K562 (cell line): ENCODE measurements at regions not wholly inside any gene's neighbourhood (a gene's known extent, or its start where the extent isn't known, plus 50 kb on each side); places are given as distances from the start of the nearest gene placed in this dataset.

Experiments used
- ATAC-seq: fragments of 200-7000 bp; cut with Tn5 transposase; 3 replicates; pipeline ENCODE4 v1.9.1; 2020; ENCODE audit warnings: moderate library complexity
- BruUV-seq: library from RNA; stranded (reverse); fragments of 400-500 nt; replicated peaks from 2 replicates; lab custom pipeline; 2021; lab: Mats Ljungman, UMichigan
- CTCF ChIA-PET: fragments of 300-600 bp; formaldehyde crosslinking; extraction: SDS; loops from one replicate; lab custom pipeline; 2021; ENCODE audit warnings: low intra/inter-chr PET ratio; lab: Yijun Ruan, JAX
- POLR2A ChIA-PET: fragments of 300-600, 350-650 bp; sonication (Branson Sonifier 250); formaldehyde crosslinking; extraction: SDS; loops from one replicate; lab custom pipeline; 2021; ENCODE audit warnings: antibody characterized with exemption, inconsistent platforms; lab: Yijun Ruan, JAX
- DNase-seq, 4 experiments: peaks; one replicate each; pipeline versions ENCODE4 v3.0.0 to v3.0.0-alpha.2; 2011 to 2018; ENCODE audit warnings: low spot score in 3 of 4, mixed read lengths in 3 of 4; ENCODE audit errors: extremely low read depth in 1 of 4
- FAIRE-seq: peaks from 2 replicates; lab custom pipeline; 2011; peaks lifted over from hg19 to GRCh38; lab: Jason Lieb, UNC
- H2AFZ ChIP-seq: 2 replicates; pipeline ENCODE4 v1.6.0; 2011; ENCODE audit warnings: low read depth, low read length, control low read depth, inconsistent platforms
- H3K27ac ChIP-seq: fragments of 200-600 bp; 3 replicates; pipeline ENCODE4 v1.8.0; 2011; ENCODE audit warnings: low read depth, mild to moderate bottlenecking, control low read depth, inconsistent platforms, low read length, moderate library complexity, mixed read lengths; ENCODE audit errors: extremely low read depth
- H3K27me3 ChIP-seq, 2 experiments: fragments of 300-600 bp in 1 of 2; 2 replicates in 1 of 2; 3 replicates in 1 of 2; pipeline versions ENCODE4 v1.6.0 to v1.8.0; 2011; ENCODE audit warnings: inconsistent platforms in 2 of 2, low read length in 2 of 2, mild to moderate bottlenecking in 1 of 2, mixed read lengths in 1 of 2, moderate library complexity in 1 of 2; ENCODE audit not compliant: control insufficient read depth in 2 of 2, insufficient read depth in 2 of 2
- H3K36me3 ChIP-seq: fragments of 300-600 bp; 3 replicates; pipeline ENCODE4 v1.8.0; 2011; ENCODE audit warnings: mild to moderate bottlenecking, low read length, inconsistent platforms; ENCODE audit not compliant: control insufficient read depth, insufficient read depth
- H3K4me1 ChIP-seq, 2 experiments: fragments of 200-600 bp in 1 of 2; replicated peaks in 1 of 2; 2 replicates in 1 of 2; 3 replicates in 1 of 2; pipeline versions ENCODE4 v1.5.1 to v1.8.0; 2011; ENCODE audit warnings: inconsistent platforms in 2 of 2, low read length in 2 of 2, mild to moderate bottlenecking in 1 of 2, mixed read lengths in 1 of 2, moderate library complexity in 1 of 2; ENCODE audit not compliant: control insufficient read depth in 2 of 2, insufficient read depth in 2 of 2
- H3K4me2 ChIP-seq: 2 replicates; pipeline ENCODE4 v1.6.1; 2011; ENCODE audit warnings: low read length, control low read depth, inconsistent platforms, mixed read lengths; ENCODE audit not compliant: insufficient read depth
- H3K4me3 ChIP-seq: fragments of 200-600 bp; sonication (generic), shearing (Covaris generic); 2 replicates; pipeline ENCODE4 v1.5.1; 2016; ENCODE audit warnings: control low read depth, inconsistent platforms
- H3K79me2 ChIP-seq: fragments of 200-600 bp; 3 replicates; pipeline ENCODE4 v1.8.0; 2011; ENCODE audit warnings: low read length, inconsistent platforms; ENCODE audit not compliant: control insufficient read depth, insufficient read depth
- H3K9ac ChIP-seq, 2 experiments: 2 replicates each; pipeline versions ENCODE4 v1.6.0 to v1.6.1; 2011; ENCODE audit warnings: low read depth in 2 of 2, low read length in 2 of 2, control low read depth in 1 of 2, inconsistent platforms in 1 of 2, mild to moderate bottlenecking in 1 of 2, mixed read lengths in 1 of 2; ENCODE audit not compliant: insufficient read depth in 1 of 2
- H3K9me1 ChIP-seq: one replicate; pipeline ENCODE4 v1.6.0; 2011; ENCODE audit warnings: inconsistent platforms, mild to moderate bottlenecking, low read length, moderate library complexity; ENCODE audit not compliant: control insufficient read depth, insufficient read depth
- H3K9me3 ChIP-seq: replicated peaks from 2 replicates; pipeline ENCODE4 v1.5.1; 2011; ENCODE audit warnings: low read depth, low read length, inconsistent platforms; ENCODE audit not compliant: control insufficient read depth, insufficient read depth
- H4K20me1 ChIP-seq: replicated peaks from 2 replicates; pipeline ENCODE4 v1.6.1; 2011; ENCODE audit warnings: low read length, inconsistent platforms, mixed read lengths; ENCODE audit not compliant: control insufficient read depth, insufficient read depth
- ARID1B ChIP-seq: fragments of 450-650 bp; IDR thresholded peaks from 2 replicates; pipeline ENCODE4 v1.6.1; 2016; ENCODE audit warnings: antibody characterized with exemption, mild to moderate bottlenecking, inconsistent platforms
- ARID3B ChIP-seq: fragments of 250-450 bp; sonication (Bioruptor Pico); IDR thresholded peaks from 2 replicates; pipeline ENCODE4 v1.4.0; 2020; ENCODE audit warnings: borderline replicate concordance
- ASH1L ChIP-seq: fragments of 450-650 bp; IDR thresholded peaks from 2 replicates; pipeline ENCODE4 v1.6.1; 2018; ENCODE audit warnings: borderline replicate concordance, mild to moderate bottlenecking, low read depth; ENCODE audit not compliant: partially characterized antibody
- CCAR2 ChIP-seq: fragments of 200-400 bp; formaldehyde crosslinking; IDR thresholded peaks from 2 replicates; pipeline ENCODE4 v1.6.1; 2017; ENCODE audit warnings: mild to moderate bottlenecking, low read depth, low read length
- EGR1 ChIP-seq: fragments of 450-650 bp; conservative IDR thresholded peaks from 2 replicates; pipeline ENCODE4 v1.6.1; 2017; ENCODE audit warnings: mild to moderate bottlenecking
- ETV1 ChIP-seq: fragments of 450-650 bp; conservative IDR thresholded peaks from 2 replicates; pipeline ENCODE4 v1.6.1; 2016; ENCODE audit warnings: missing genetic modification characterization, control low read depth, low read depth, missing compliant biosample characterization
- FOXM1 ChIP-seq, 2 experiments: fragments of 450-650 bp in 1 of 2; sonication (generic) in 1 of 2; formaldehyde crosslinking in 1 of 2; IDR thresholded peaks; 2 replicates each; pipeline versions ENCODE4 v1.6.1 to v1.9.0; 2017 to 2022; ENCODE audit warnings: low read depth in 2 of 2, mild to moderate bottlenecking in 2 of 2, missing genetic modification reagents in 1 of 2, moderate library complexity in 1 of 2
- FOXP4 ChIP-seq: sonication (generic); formaldehyde crosslinking; IDR thresholded peaks from 2 replicates; pipeline ENCODE4 v1.8.0; 2022; ENCODE audit warnings: mild to moderate bottlenecking, missing genetic modification reagents, borderline replicate concordance
- JUNB ChIP-seq: fragments of 450-650 bp; formaldehyde crosslinking; conservative IDR thresholded peaks from 2 replicates; pipeline ENCODE4 v1.4.0; 2020; ENCODE audit warnings: mild to moderate bottlenecking
- MAZ ChIP-seq, 2 experiments: fragments of 450-650 bp in 1 of 2; sonication (generic) in 1 of 2; formaldehyde crosslinking; IDR thresholded peaks in 1 of 2; conservative IDR thresholded peaks in 1 of 2; 2 replicates each; pipeline versions ENCODE4 v1.4.0 to v1.5.0; 2020; ENCODE audit warnings: mild to moderate bottlenecking in 1 of 2, missing genetic modification reagents in 1 of 2
- MNT ChIP-seq, 2 experiments: fragments of 450-650 bp; conservative IDR thresholded peaks; 2 replicates each; pipeline ENCODE4 v1.6.1; 2017; ENCODE audit warnings: mild to moderate bottlenecking in 2 of 2, moderate library complexity in 2 of 2
- NFIX ChIP-seq: fragments of 250-450 bp; sonication (Bioruptor Pico); IDR thresholded peaks from 2 replicates; pipeline ENCODE4 v1.4.0; 2020; ENCODE audit warnings: low read depth, mild to moderate bottlenecking, moderate library complexity
- NUFIP1 ChIP-seq: fragments of 450-650 bp; IDR thresholded peaks from 2 replicates; pipeline ENCODE4 v1.6.1; 2018; ENCODE audit not compliant: partially characterized antibody
- PHF20 ChIP-seq: fragments of 450-650 bp; IDR thresholded peaks from 2 replicates; pipeline ENCODE4 v1.6.1; 2018; ENCODE audit not compliant: partially characterized antibody
- RBM15 ChIP-seq: fragments of 200-400 bp; formaldehyde crosslinking; IDR thresholded peaks from 2 replicates; pipeline ENCODE4 v1.6.1; 2018; ENCODE audit warnings: mild to moderate bottlenecking, low read length, moderate library complexity; ENCODE audit not compliant: insufficient read depth
- SMARCA4 ChIP-seq: fragments of 450-650 bp; IDR thresholded peaks from 2 replicates; pipeline ENCODE4 v1.6.1; 2016
- TEAD1 ChIP-seq, 2 experiments: fragments of 450-650 bp in 1 of 2; sonication (generic) in 1 of 2; formaldehyde crosslinking; IDR thresholded peaks; 2 replicates each; pipeline versions ENCODE4 v1.4.0 to v1.8.0; 2020 to 2022; ENCODE audit warnings: mild to moderate bottlenecking in 2 of 2, missing genetic modification reagents in 1 of 2
- XRCC4 ChIP-seq: IDR thresholded peaks from one replicate; pipeline ENCODE4 v1.6.1; 2011; ENCODE audit not compliant: insufficient read depth, insufficient read length; ENCODE audit errors: extremely low read depth
- ZFPM2 ChIP-seq: fragments of 250-450 bp; sonication (Bioruptor Pico); IDR thresholded peaks from 2 replicates; pipeline ENCODE4 v1.5.1; 2022; ENCODE audit warnings: mild to moderate bottlenecking
- WGBS: fragments of 100-300 bp; shearing (Covaris generic); methylation state at CpG from one replicate; pipeline ENCODE4 v1.1.6; 2016; ENCODE audit warnings: low coverage, mixed read lengths; ENCODE audit not compliant: insufficient coverage; ENCODE audit errors: missing lambda C conversion rate; 5-methylcytosine and 5-hydroxymethylcytosine counted together
- in situ Hi-C: fragments of 300-500 bp; cut with MboI; formaldehyde crosslinking; loops from 4 replicates; pipeline ENCODE4 v1.15.0; 2018; ENCODE audit warnings: inconsistent platforms, mixed read lengths
- intact Hi-C: fragments of 100-400 bp; cut with micrococcal nuclease; formaldehyde crosslinking; loops from 2 replicates; pipeline ENCODE4 v1.14.2; 2022

- Histone ChIP-seq H3K4me2 (no peak overlapping the region), H4K20me1 (no peaks in the 10 kb centered on the region), H2AFZ (no peak overlapping the region), H3K9me1 (no peaks in the 10 kb centered on the region), H3K27ac (no peak overlapping the region), H3K9ac (no peak overlapping the region), H3K27me3 (no peaks in the 10 kb centered on the region), H3K4me1 (no peaks in the 10 kb centered on the region), H3K4me3 (no peak overlapping the region), H3K79me2 (no peaks in the 10 kb centered on the region), H3K36me3 (no peaks in the 10 kb centered on the region), H3K9me3 (no peaks in the 10 kb centered on the region)
- intact Hi-C loops (no loop called here), in situ Hi-C loops (no loop called here)
- WGBS: 0% methylated on average over 6 of the region's 6 CpGs
- BruUV-seq: no TSS peak
- FAIRE-seq: no peak
- ChIA-PET POLR2A (no interaction called here), CTCF (no interaction called here)
- no peak for DNase-seq
- ATAC-seq: no peak
- TF ChIP-seq TEAD1 (CRISPR knock-in tag; IDR thresholded peaks at IDR 0.05) (no peak), PHF20 (no peak), RBM15 (no peak), MNT (conservative IDR thresholded peaks at IDR 0.05) (no peak), FOXP4 (no peak), ZFPM2 (CRISPR knock-in tag) (no peak), MAZ (CRISPR knock-in tag; conservative IDR thresholded peaks at IDR 0.05 in 1 of 2, IDR thresholded peaks at IDR 0.05 in 1 of 2) (no peak), ASH1L (no peak), NUFIP1 (no peak), SMARCA4 (no peak), NFIX (no peak), ARID1B (no peak), XRCC4 (no peak), ETV1 (tag) (no peak), FOXM1 (IDR thresholded peaks at IDR 0.05; ENCODE audit: low read depth) (no peak), FOXM1 (CRISPR knock-in tag; IDR thresholded peaks at IDR 0.05; ENCODE audit: low read depth) (no peak), EGR1 (no peak), ARID3B (CRISPR knock-in tag) (no peak), CCAR2 (no peak), JUNB (CRISPR knock-in tag) (no peak)
Measured at GRCh38 chr2:57465067-57465466, 581.5 kb upstream of the VRK2 start.
